Peyer's patch (tissue), 4 donors: ENCODE measurements at regions not wholly inside any gene's neighbourhood (a gene's known extent, or its start where the extent isn't known, plus 50 kb on each side); places are given as distances from the start of the nearest gene placed in this dataset.

Source experiments
- POLR2A ChIP-seq, 2 donors: fragments of 450-650 bp; IDR thresholded peaks; one replicate each; pipeline ENCODE4 v1.5.1; 2017; ENCODE audit warnings: antibody characterized with exemption in 2 of 2, mild to moderate bottlenecking in 2 of 2, moderate library complexity in 2 of 2
- TF ChIP-seq, protein P1 (sequence below), 6 experiments: fragments of 450-650 bp in 4 of 6; fragments of 200-600 bp in 2 of 6; sonication (generic) in 1 of 6; IDR thresholded peaks; one replicate each; pipeline ENCODE4 v1.5.1; 2017 to 2019; ENCODE audit warnings: antibody characterized with exemption in 6 of 6, mild to moderate bottlenecking in 3 of 6, moderate library complexity in 1 of 6

DNA sequence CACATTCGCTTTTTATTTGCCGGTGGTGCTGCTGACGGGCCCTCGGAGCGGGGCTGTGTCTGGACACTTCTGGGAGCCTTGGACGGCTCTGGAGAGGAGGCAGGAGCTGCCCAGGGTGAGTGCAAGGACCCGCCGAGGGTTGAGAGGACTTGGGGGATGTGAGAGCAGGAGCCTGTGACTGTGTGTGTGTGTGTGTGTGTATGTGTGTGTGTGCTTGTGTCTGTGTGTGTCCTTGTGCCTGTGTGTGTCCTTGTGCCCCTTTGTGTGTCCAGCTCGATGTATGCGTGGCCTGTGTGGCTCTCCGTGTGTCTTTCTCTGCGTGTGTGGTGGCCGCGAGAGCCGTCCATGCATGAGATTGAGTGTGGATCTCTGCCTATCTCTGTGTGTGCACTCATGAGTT is 179.6 kb upstream of the MYL2 start:
- TF ChIP-seq, protein P1, sequence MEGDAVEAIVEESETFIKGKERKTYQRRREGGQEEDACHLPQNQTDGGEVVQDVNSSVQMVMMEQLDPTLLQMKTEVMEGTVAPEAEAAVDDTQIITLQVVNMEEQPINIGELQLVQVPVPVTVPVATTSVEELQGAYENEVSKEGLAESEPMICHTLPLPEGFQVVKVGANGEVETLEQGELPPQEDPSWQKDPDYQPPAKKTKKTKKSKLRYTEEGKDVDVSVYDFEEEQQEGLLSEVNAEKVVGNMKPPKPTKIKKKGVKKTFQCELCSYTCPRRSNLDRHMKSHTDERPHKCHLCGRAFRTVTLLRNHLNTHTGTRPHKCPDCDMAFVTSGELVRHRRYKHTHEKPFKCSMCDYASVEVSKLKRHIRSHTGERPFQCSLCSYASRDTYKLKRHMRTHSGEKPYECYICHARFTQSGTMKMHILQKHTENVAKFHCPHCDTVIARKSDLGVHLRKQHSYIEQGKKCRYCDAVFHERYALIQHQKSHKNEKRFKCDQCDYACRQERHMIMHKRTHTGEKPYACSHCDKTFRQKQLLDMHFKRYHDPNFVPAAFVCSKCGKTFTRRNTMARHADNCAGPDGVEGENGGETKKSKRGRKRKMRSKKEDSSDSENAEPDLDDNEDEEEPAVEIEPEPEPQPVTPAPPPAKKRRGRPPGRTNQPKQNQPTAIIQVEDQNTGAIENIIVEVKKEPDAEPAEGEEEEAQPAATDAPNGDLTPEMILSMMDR (IDR thresholded peaks at IDR 0.05), result no peak
- no peak for TF ChIP-seq POLR2A (IDR thresholded peaks at IDR 0.05)
